ENCODE measurements at regions not wholly inside any gene's neighbourhood (a gene's known extent, or its start where the extent isn't known, plus 50 kb on each side); places are given as distances from the start of the nearest gene placed in this dataset.

- FAIRE-seq: no peak
These were observed 55.5 kb downstream of the INHBB start for GRCh38 chr2:120401275-120402066.

GRCh38 chr2:120402067-120402433, 56.1 kb downstream of the INHBB start:
- FAIRE-seq: no peak

GRCh38 chr2:120402508-120402907, 56.6 kb downstream of the INHBB start:
- no peak for FAIRE-seq

GRCh38 chr2:120403261-120403660, 57.3 kb downstream of the INHBB start:
- no peak for FAIRE-seq

GRCh38 chr2:120403676-120404075, 57.7 kb downstream of the INHBB start:
- FAIRE-seq: no peak

- FAIRE-seq: no peak
These were observed 58.3 kb downstream of the INHBB start for GRCh38 chr2:120404274-120404673.

GRCh38 chr2:120404941-120405758, 59.2 kb downstream of the INHBB start:
- no peak for FAIRE-seq

- FAIRE-seq: no peak
These were observed 59.8 kb downstream of the INHBB start for GRCh38 chr2:120405759-120406099.

GRCh38 chr2:120406566-120406965, 60.6 kb downstream of the INHBB start:
- FAIRE-seq: no peak

GRCh38 chr2:120410487-120410886, 64.6 kb downstream of the INHBB start:
- FAIRE-seq: no peak

GRCh38 chr2:120415060-120415459, 69.1 kb downstream of the INHBB start:
- FAIRE-seq: no peak

GRCh38 chr2:120415728-120416509, 70.0 kb downstream of the INHBB start:
- no peak for FAIRE-seq

- FAIRE-seq: no peak
These were observed 72.3 kb downstream of the INHBB start for GRCh38 chr2:120418174-120418787.

- FAIRE-seq: no peak
These were observed 73.1 kb downstream of the INHBB start for GRCh38 chr2:120419073-120419472.

GRCh38 chr2:120419955-120420354, 74.0 kb downstream of the INHBB start:
- FAIRE-seq: no peak

- no peak for FAIRE-seq
These were observed 75.3 kb downstream of the INHBB start for GRCh38 chr2:120421126-120421829.

- no peak for FAIRE-seq
These were observed 75.9 kb downstream of the INHBB start for GRCh38 chr2:120421830-120422175.

GRCh38 chr2:120422465-120423160, 76.7 kb downstream of the INHBB start:
- FAIRE-seq: no peak

- no peak for FAIRE-seq
These were observed 77.4 kb downstream of the INHBB start for GRCh38 chr2:120423167-120423943.

- no peak for FAIRE-seq
These were observed 78.4 kb downstream of the INHBB start for GRCh38 chr2:120424274-120424796.

GRCh38 chr2:120425014-120425413, 79.1 kb downstream of the INHBB start:
- FAIRE-seq: no peak

All from endometrium (tissue), 2 donors.